AG09309 (cell line): ENCODE measurements at regions not wholly inside any gene's neighbourhood (a gene's known extent, or its start where the extent isn't known, plus 50 kb on each side); places are given as distances from the start of the nearest gene placed in this dataset.

Source experiments
- DNase-seq: peaks from one replicate; pipeline ENCODE4 v3.0.0-alpha.2; 2010; ENCODE audit warnings: low read depth
- H3K4me3 ChIP-seq: 2 replicates; pipeline ENCODE4 v1.5.1; 2011; ENCODE audit warnings: mild to moderate bottlenecking, low read depth, low read length, moderate library complexity; ENCODE audit not compliant: control insufficient read depth
- CTCF ChIP-seq: IDR thresholded peaks from 2 replicates; pipeline ENCODE4 v1.5.1; 2011; ENCODE audit warnings: mild to moderate bottlenecking, low read depth, low read length, inconsistent platforms; ENCODE audit not compliant: insufficient read depth, control insufficient read depth; ENCODE audit errors: missing control alignments

- DNase-seq, result no peak
- no peak for TF ChIP-seq CTCF
- H3K4me3 ChIP-seq, result no peak overlapping the region
These were observed 69.1 kb downstream of the OTP start for GRCh38 chr5:77569409-77569808.

GRCh38 chr5:77568555-77568954, 70.0 kb downstream of the OTP start:
- TF ChIP-seq CTCF, result no peak
- DNase-seq, result no peak
- no peak overlapping the region for H3K4me3 ChIP-seq

- no peak overlapping the region for H3K4me3 ChIP-seq
- no peak for TF ChIP-seq CTCF
- DNase-seq, result no peak
These were observed 70.4 kb downstream of the OTP start for GRCh38 chr5:77568082-77568481.

- H3K4me3 ChIP-seq, result no peak overlapping the region
- no peak for DNase-seq
- TF ChIP-seq CTCF, result no peak
These were observed 71.4 kb upstream of the WDR41 start for GRCh38 chr5:77563475-77563874.

GRCh38 chr5:77561965-77562364, 69.8 kb upstream of the WDR41 start:
- no peak for DNase-seq
- TF ChIP-seq CTCF, result no peak
- no peak overlapping the region for H3K4me3 ChIP-seq

GRCh38 chr5:77560677-77561263, 68.7 kb upstream of the WDR41 start:
- H3K4me3 ChIP-seq, result no peak overlapping the region
- peak; percentile 27 for DNase-seq
- TF ChIP-seq CTCF, result peak; percentile 56

- no peak for TF ChIP-seq CTCF
- H3K4me3 ChIP-seq, result no peak overlapping the region
- DNase-seq, result no peak
These were observed 66.2 kb upstream of the WDR41 start for GRCh38 chr5:77558266-77558665.
